ENCODE measurements at regions not wholly inside any gene's neighbourhood (a gene's known extent, or its start where the extent isn't known, plus 50 kb on each side); places are given as distances from the start of the nearest gene placed in this dataset.

GRCh38 chr14:47929334-47929733 is 253.9 kb upstream of the MDGA2 start:
- TF ChIP-seq CTCF (IDR thresholded peaks at IDR 0.05) (no peak), EZH2phosphoT487 (IDR thresholded peaks at IDR 0.05) (no peak)

Data from neural progenitor cell (in vitro differentiated cells).